HepG2 (cell line): ENCODE measurements at regions not wholly inside any gene's neighbourhood (a gene's known extent, or its start where the extent isn't known, plus 50 kb on each side); places are given as distances from the start of the nearest gene placed in this dataset.

ENCODE experiments used
- ATAC-seq: fragments of 200-7000 bp; cut with Tn5 transposase; 3 replicates; pipeline ENCODE4 v1.9.1; 2020; ENCODE audit warnings: mild to moderate bottlenecking, moderate library complexity
- BruUV-seq: library from RNA; stranded (reverse); fragments of 400-500 nt; replicated peaks from 2 replicates; lab custom pipeline; 2021; lab: Mats Ljungman, UMichigan
- CTCF ChIA-PET: fragments of 300-600 bp; formaldehyde crosslinking; extraction: SDS; loops from one replicate; lab custom pipeline; 2021; ENCODE audit warnings: low total read pairs, inconsistent platforms, low intra/inter-chr PET ratio; lab: Yijun Ruan, JAX
- POLR2A ChIA-PET: fragments of 350-600 bp; sonication (Branson Sonifier 250); formaldehyde crosslinking; loops from one replicate; lab custom pipeline; 2020; ENCODE audit warnings: antibody characterized with exemption, inconsistent platforms; lab: Yijun Ruan, JAX
- DNase-seq: peaks from one replicate; pipeline ENCODE4 v3.0.0-alpha.2; 2015; ENCODE audit warnings: low spot score
- FAIRE-seq: peaks from 3 replicates; lab custom pipeline; 2011; peaks lifted over from hg19 to GRCh38; lab: Jason Lieb, UNC
- H2AFZ ChIP-seq: one replicate; pipeline ENCODE4 v1.6.1; 2011; ENCODE audit warnings: low read length, inconsistent platforms
- H3K27ac ChIP-seq: fragments of 300-600 bp; 3 replicates; pipeline ENCODE4 v1.8.0; 2011; ENCODE audit warnings: mixed run types, mild to moderate bottlenecking, mixed read lengths, low read length, inconsistent platforms; ENCODE audit not compliant: insufficient read depth; ENCODE audit errors: extremely low read length
- H3K27me3 ChIP-seq, 2 experiments: fragments of 200-600 bp in 1 of 2; 2 replicates in 1 of 2; 3 replicates in 1 of 2; pipeline versions ENCODE4 v1.6.0 to v1.8.0; 2011; ENCODE audit warnings: low read length in 2 of 2, mild to moderate bottlenecking in 2 of 2, moderate library complexity in 2 of 2, inconsistent platforms in 1 of 2; ENCODE audit not compliant: insufficient read depth in 2 of 2, control insufficient read depth in 1 of 2
- H3K36me3 ChIP-seq, 2 experiments: fragments of 200-600 bp in 1 of 2; replicated peaks in 1 of 2; 2 replicates in 1 of 2; 3 replicates in 1 of 2; pipeline versions ENCODE4 v1.5.1 to v1.8.0; 2011; ENCODE audit warnings: low read length in 2 of 2, inconsistent platforms in 1 of 2; ENCODE audit not compliant: insufficient read depth in 2 of 2, control insufficient read depth in 1 of 2
- H3K4me1 ChIP-seq: 2 replicates; pipeline ENCODE4 v1.5.1; 2012; ENCODE audit warnings: low read length, inconsistent platforms; ENCODE audit not compliant: insufficient read depth
- H3K4me2 ChIP-seq: 2 replicates; pipeline ENCODE4 v1.6.0; 2011; ENCODE audit warnings: low read depth, low read length, inconsistent platforms
- H3K4me3 ChIP-seq, 3 experiments: fragments of 200-600 bp in 1 of 3; sonication (generic), shearing (Covaris generic) in 1 of 3; replicated peaks in 1 of 3; 2 replicates each; pipeline ENCODE4 v1.5.1; 2011 to 2016; ENCODE audit warnings: low read length in 3 of 3, inconsistent platforms in 2 of 3, low read depth in 2 of 3, mild to moderate bottlenecking in 2 of 3, control low read depth in 1 of 3, mixed read lengths in 1 of 3; ENCODE audit not compliant: insufficient read depth in 1 of 3
- H3K79me2 ChIP-seq: one replicate; pipeline ENCODE4 v1.6.1; 2011; ENCODE audit warnings: low read length, inconsistent platforms; ENCODE audit not compliant: insufficient read depth
- H3K9ac ChIP-seq: 2 replicates; pipeline ENCODE4 v1.6.0; 2011; ENCODE audit warnings: mild to moderate bottlenecking, low read depth, low read length, inconsistent platforms; ENCODE audit not compliant: insufficient read depth
- H3K9me3 ChIP-seq: 2 replicates; pipeline ENCODE4 v1.5.1; 2012; ENCODE audit warnings: mild to moderate bottlenecking, low read length
- H4K20me1 ChIP-seq: 2 replicates; pipeline ENCODE4 v1.6.0; 2011; ENCODE audit warnings: inconsistent platforms, mild to moderate bottlenecking, low read length, moderate library complexity; ENCODE audit not compliant: insufficient read depth
- BCL6 ChIP-seq: IDR thresholded peaks from 2 replicates; pipeline ENCODE4 v1.6.1; 2016; ENCODE audit warnings: missing genetic modification reagents, missing compliant biosample characterization
- MAFK ChIP-seq, 2 experiments: IDR thresholded peaks in 1 of 2; conservative IDR thresholded peaks in 1 of 2; 2 replicates each; pipeline ENCODE4 v1.6.1; 2011; ENCODE audit warnings: improper control_type of control experiment in 2 of 2, low read length in 2 of 2
- RXRB ChIP-seq: IDR thresholded peaks from 2 replicates; pipeline ENCODE4 v1.6.1; 2016; ENCODE audit warnings: borderline replicate concordance, missing genetic modification reagents, missing compliant biosample characterization
- TOE1 ChIP-seq: sonication (generic); formaldehyde crosslinking; IDR thresholded peaks from 2 replicates; pipeline ENCODE4 v1.4.0; 2020; ENCODE audit warnings: mild to moderate bottlenecking, missing genetic modification reagents
- ZBTB37 ChIP-seq: sonication (generic); formaldehyde crosslinking; IDR thresholded peaks from 2 replicates; pipeline ENCODE4 v1.4.0; 2020; ENCODE audit warnings: mild to moderate bottlenecking, missing genetic modification reagents
- ZNF83 ChIP-seq: sonication (generic); formaldehyde crosslinking; IDR thresholded peaks from 2 replicates; pipeline ENCODE4 v1.4.0; 2020; ENCODE audit warnings: missing genetic modification reagents, mild to moderate bottlenecking, borderline replicate concordance
- WGBS: methylation state at CpG from one replicate; pipeline ENCODE4 v1.1.6; 2017; ENCODE audit warnings: low lambda C conversion rate; 5-methylcytosine and 5-hydroxymethylcytosine counted together
- in situ Hi-C: cut with HindIII; loops from 2 replicates; pipeline ENCODE4 v1.10.0; 2017; ENCODE audit warnings: low pct_unique_long_range_greater_than_20kb; ENCODE audit not compliant: extremely low pct_ligation_motif_present
- intact Hi-C: fragments of 100-400 bp; cut with micrococcal nuclease; formaldehyde crosslinking; loops from one replicate; pipeline ENCODE4 v1.10.0; 2022; ENCODE audit not compliant: unreplicated experiment
- TF ChIP-seq, protein P1 (sequence below): sonication (generic); formaldehyde crosslinking; conservative IDR thresholded peaks from 2 replicates; pipeline ENCODE4 v1.5.0; 2020; ENCODE audit warnings: missing genetic modification reagents
- TF ChIP-seq, protein P2 (sequence below): sonication (generic); formaldehyde crosslinking; IDR thresholded peaks from 2 replicates; pipeline ENCODE4 v1.4.0; 2020; ENCODE audit warnings: missing genetic modification reagents

DNA sequence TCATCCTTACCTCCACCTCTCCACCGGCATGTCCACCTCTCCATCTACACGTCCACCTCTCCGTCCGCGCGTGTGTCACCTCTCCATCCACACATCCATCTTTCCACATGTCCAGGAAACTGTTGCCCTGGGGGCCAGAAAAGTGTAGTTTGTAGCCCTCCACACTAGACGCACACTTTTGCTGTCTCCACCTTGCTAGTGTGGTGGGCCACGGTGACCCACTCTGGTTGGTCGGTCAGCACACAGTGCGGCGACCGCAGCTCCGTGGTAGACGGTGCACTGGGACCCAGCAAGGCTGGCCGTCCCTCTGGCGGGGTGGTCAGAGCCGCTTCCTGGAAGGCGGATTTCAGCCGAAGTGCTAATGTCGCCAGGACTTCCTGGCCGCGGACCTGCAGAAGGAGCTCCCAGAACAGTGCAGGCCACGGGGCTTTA is 268.6 kb downstream of the DLL1 start (continued):
- TF ChIP-seq TOE1 (CRISPR knock-in tag) = no peak
- TF ChIP-seq ZBTB37 (CRISPR knock-in tag) = no peak
- TF ChIP-seq BCL6 = no peak
- no peak for TF ChIP-seq RXRB
- TF ChIP-seq, all 625 proteins: peak for 0

DNA sequence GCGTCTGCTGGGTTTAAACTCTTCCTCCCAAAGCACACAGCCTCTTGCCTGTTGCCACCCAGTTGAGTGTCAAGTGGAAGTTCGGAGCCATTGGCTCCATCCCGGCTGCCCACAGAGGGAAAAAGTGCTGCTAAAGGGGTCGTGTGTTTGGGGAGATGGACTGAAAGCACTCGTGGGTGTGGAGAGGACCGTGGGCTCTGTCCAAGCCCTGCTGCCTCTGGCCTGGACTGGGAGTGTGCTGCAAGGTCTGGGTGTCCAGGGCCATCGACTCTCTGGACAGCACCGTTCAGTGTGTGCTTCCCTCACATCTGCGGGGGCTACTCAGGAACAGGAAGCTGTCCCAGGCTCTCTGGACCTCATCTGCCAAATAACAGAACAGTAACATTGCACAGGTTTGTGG is 269.3 kb downstream of the DLL1 start:
- ATAC-seq = no peak
- Histone ChIP-seq H3K9me3 (no peaks in the 10 kb centered on the region), H3K27ac (no peak overlapping the region)

More for the DNA sequence above, 269.3 kb downstream of the DLL1 start:
- POLR2A ChIA-PET = no interaction called here
- DNase-seq (no peak), FAIRE-seq (no peak)
- Histone ChIP-seq H3K9ac (no peak overlapping the region), H3K4me2 (no peak overlapping the region), H4K20me1 (no peaks in the 10 kb centered on the region), H3K4me3 (no peak overlapping the region), H3K36me3 (no peaks in the 10 kb centered on the region), H3K4me1 (no peaks in the 10 kb centered on the region), H2AFZ (no peak overlapping the region), H3K79me2 (no peaks in the 10 kb centered on the region), H3K27me3 (peaks cover 0 to 26% of the 10 kb centered on the region in 2 experiments; a peak in 4 of 5 replicates)
- in situ Hi-C loops = no loop called here
- CTCF ChIA-PET = no interaction called here
- 11% methylated on average over 9 of the region's 9 CpGs for WGBS
- TF ChIP-seq ZNF83 (no peak), MAFK (conservative IDR thresholded peaks at IDR 0.05 in 1 of 2, IDR thresholded peaks at IDR 0.05 in 1 of 2; ENCODE audit: low read length in 2 of 2) (no peak)
- TF ChIP-seq, protein P1, sequence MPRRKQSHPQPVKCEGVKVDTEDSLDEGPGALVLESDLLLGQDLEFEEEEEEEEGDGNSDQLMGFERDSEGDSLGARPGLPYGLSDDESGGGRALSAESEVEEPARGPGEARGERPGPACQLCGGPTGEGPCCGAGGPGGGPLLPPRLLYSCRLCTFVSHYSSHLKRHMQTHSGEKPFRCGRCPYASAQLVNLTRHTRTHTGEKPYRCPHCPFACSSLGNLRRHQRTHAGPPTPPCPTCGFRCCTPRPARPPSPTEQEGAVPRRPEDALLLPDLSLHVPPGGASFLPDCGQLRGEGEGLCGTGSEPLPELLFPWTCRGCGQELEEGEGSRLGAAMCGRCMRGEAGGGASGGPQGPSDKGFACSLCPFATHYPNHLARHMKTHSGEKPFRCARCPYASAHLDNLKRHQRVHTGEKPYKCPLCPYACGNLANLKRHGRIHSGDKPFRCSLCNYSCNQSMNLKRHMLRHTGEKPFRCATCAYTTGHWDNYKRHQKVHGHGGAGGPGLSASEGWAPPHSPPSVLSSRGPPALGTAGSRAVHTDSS (CRISPR knock-in tag) = no peak
- TF ChIP-seq, protein P2, sequence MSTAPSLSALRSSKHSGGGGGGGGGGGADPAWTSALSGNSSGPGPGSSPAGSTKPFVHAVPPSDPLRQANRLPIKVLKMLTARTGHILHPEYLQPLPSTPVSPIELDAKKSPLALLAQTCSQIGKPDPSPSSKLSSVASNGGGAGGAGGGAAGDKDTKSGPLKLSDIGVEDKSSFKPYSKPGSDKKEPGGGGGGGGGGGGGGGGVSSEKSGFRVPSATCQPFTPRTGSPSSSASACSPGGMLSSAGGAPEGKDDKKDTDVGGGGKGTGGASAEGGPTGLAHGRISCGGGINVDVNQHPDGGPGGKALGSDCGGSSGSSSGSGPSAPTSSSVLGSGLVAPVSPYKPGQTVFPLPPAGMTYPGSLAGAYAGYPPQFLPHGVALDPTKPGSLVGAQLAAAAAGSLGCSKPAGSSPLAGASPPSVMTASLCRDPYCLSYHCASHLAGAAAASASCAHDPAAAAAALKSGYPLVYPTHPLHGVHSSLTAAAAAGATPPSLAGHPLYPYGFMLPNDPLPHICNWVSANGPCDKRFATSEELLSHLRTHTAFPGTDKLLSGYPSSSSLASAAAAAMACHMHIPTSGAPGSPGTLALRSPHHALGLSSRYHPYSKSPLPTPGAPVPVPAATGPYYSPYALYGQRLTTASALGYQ (CRISPR knock-in tag) = no peak
- intact Hi-C loops = no loop called here
- BruUV-seq = no TSS peak
